ENCODE measurements at regions not wholly inside any gene's neighbourhood (a gene's known extent, or its start where the extent isn't known, plus 50 kb on each side); places are given as distances from the start of the nearest gene placed in this dataset.

DNA sequence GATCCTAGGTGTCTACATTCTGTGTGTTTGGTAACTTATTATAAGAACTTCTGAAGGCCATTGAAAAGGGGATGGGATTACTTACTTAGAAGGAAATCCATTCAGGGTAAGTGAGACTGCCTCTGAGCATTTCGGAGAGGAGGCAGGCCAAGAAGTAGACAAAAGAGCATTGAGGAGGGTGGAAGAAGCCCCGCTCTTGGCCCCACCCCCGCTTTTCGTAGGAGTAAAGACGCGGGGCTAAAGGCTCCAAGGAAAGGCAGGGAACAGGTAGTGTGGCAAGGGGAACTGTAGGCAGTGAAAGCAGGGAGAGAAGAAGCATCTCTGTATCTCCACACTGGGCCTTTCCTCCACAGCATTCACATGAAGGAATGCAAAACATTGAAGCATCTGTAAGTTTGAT is 51.8 kb upstream of the GRIK1 start (continued):
- no peak for TF ChIP-seq ZNF280D (tag by site-specific recombination; IDR thresholded peaks at IDR 0.05)

GRCh38 chr21:29989634-29990234 is 49.9 kb upstream of the GRIK1 start:
- no peak overlapping the region for H3K27ac ChIP-seq (ENCODE audit: extremely low read depth, low read depth, low read length)
- no peaks in the 10 kb centered on the region for H3K36me3 ChIP-seq (ENCODE audit: control insufficient read depth in 2 of 2, insufficient read depth in 1 of 2, low read length in 2 of 2)
- CTCF ChIA-PET, result no interaction called here
- POLR2A ChIA-PET, result no interaction called here
- H3K9me3 ChIP-seq (ENCODE audit: control insufficient read depth, insufficient read depth, low read depth, low read length), result no peaks in the 10 kb centered on the region
- H3K4me3 ChIP-seq (ENCODE audit: low read depth, low read length), result no peak overlapping the region
- no peak for TF ChIP-seq ZNF518A (tag by site-specific recombination; conservative IDR thresholded peaks at IDR 0.05; ENCODE audit: low read depth)
- no peak for TF ChIP-seq ZNF571 (tag by site-specific recombination; IDR thresholded peaks at IDR 0.05)
- no peak for TF ChIP-seq ZNF37A (tag by site-specific recombination; IDR thresholded peaks at IDR 0.05)
- no peak for TF ChIP-seq ZNF155 (tag by site-specific recombination; IDR thresholded peaks at IDR 0.05)
- TF ChIP-seq ZNF704 (tag by site-specific recombination; IDR thresholded peaks at IDR 0.05), result no peak
- TF ChIP-seq ZNF239 (tag by site-specific recombination; IDR thresholded peaks at IDR 0.05), result no peak
- no peak for TF ChIP-seq ZNF280D (tag by site-specific recombination; IDR thresholded peaks at IDR 0.05)
- no peaks in the 10 kb centered on the region for H3K4me1 ChIP-seq (ENCODE audit: control insufficient read depth, insufficient read depth, low read length)
